Peyer's patch (tissue), 4 donors: ENCODE measurements at regions not wholly inside any gene's neighbourhood (a gene's known extent, or its start where the extent isn't known, plus 50 kb on each side); places are given as distances from the start of the nearest gene placed in this dataset.

Experiments used
- CTCF ChIP-seq, 6 experiments: fragments of 450-650 bp in 4 of 6; fragments of 200-600 bp in 2 of 6; sonication (generic) in 1 of 6; IDR thresholded peaks; one replicate each; pipeline ENCODE4 v1.5.1; 2017 to 2019; ENCODE audit warnings: antibody characterized with exemption in 6 of 6, mild to moderate bottlenecking in 3 of 6, moderate library complexity in 1 of 6
- POLR2A ChIP-seq, 2 donors: fragments of 450-650 bp; IDR thresholded peaks; one replicate each; pipeline ENCODE4 v1.5.1; 2017; ENCODE audit warnings: antibody characterized with exemption in 2 of 2, mild to moderate bottlenecking in 2 of 2, moderate library complexity in 2 of 2

DNA sequence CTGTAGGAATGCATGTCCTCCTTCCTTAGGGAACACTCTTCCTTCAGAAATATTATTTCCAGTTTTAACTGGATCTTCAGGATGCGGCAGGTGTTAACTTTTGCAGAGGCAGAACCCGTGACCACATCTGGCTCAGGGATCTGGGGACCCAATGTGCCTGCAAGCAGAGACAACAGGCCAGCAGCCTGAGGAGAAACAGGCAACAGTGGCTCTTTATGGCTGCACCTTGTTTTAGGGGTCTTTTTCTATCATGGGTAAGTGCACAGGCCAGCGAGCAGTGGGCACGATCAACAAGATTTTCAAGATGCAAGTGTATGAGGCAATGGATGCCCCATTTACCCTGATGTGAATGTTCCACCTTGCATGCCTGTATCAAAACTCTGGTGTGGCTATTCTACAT is 497.5 kb upstream of the KLF6 start:
- TF ChIP-seq CTCF (IDR thresholded peaks at IDR 0.05), result no peak
- TF ChIP-seq POLR2A (IDR thresholded peaks at IDR 0.05), result no peak
